ENCODE measurements at regions not wholly inside any gene's neighbourhood (a gene's known extent, or its start where the extent isn't known, plus 50 kb on each side); places are given as distances from the start of the nearest gene placed in this dataset.
"Not testable (repeated sequence)": the region's sequence is repeated elsewhere in the genome, so short reads cannot be mapped to it uniquely, and the experiment has no call there.

GRCh38 chr3:59240666-59241255, 190.9 kb upstream of the CFAP20DC start:
- no peak for DNase-seq (ENCODE audit: low spot score)
- TF ChIP-seq CTCF (IDR thresholded peaks at IDR 0.05; ENCODE audit: extremely low read depth, missing control alignments): no peak

GRCh38 chr3:59237121-59237520, 187.3 kb upstream of the CFAP20DC start:
- no peak for TF ChIP-seq CTCF (IDR thresholded peaks at IDR 0.05; ENCODE audit: extremely low read depth, missing control alignments)
- no peak for DNase-seq (ENCODE audit: low spot score)

GRCh38 chr3:59235634-59236012, 185.8 kb upstream of the CFAP20DC start:
- TF ChIP-seq CTCF (IDR thresholded peaks at IDR 0.05; ENCODE audit: extremely low read depth, missing control alignments): no peak

GRCh38 chr3:59234884-59235633, 185.2 kb upstream of the CFAP20DC start:
- DNase-seq (ENCODE audit: low spot score): no peak
- TF ChIP-seq CTCF (IDR thresholded peaks at IDR 0.05; ENCODE audit: extremely low read depth, missing control alignments): no peak

More at GRCh38 chr3:59235634-59236012, 185.8 kb upstream of the CFAP20DC start:
- DNase-seq (ENCODE audit: low spot score): peak; percentile 57

GRCh38 chr3:59230379-59230778, 180.6 kb upstream of the CFAP20DC start:
- not testable (repeated sequence) for DNase-seq (ENCODE audit: low spot score)

- TF ChIP-seq CTCF (IDR thresholded peaks at IDR 0.05; ENCODE audit: extremely low read depth, missing control alignments): no peak
- DNase-seq (ENCODE audit: low spot score): no peak
Observed at GRCh38 chr3:59213860-59214259, 164.0 kb upstream of the CFAP20DC start.

- peak; percentile 58 for DNase-seq (ENCODE audit: low spot score)
- no peak for TF ChIP-seq CTCF (IDR thresholded peaks at IDR 0.05; ENCODE audit: extremely low read depth, missing control alignments)
Observed at GRCh38 chr3:59212128-59212779, 162.4 kb upstream of the CFAP20DC start.

Measured in GM20000 (cell line).